Ascending aorta (tissue), 2 donors: ENCODE measurements at regions not wholly inside any gene's neighbourhood (a gene's known extent, or its start where the extent isn't known, plus 50 kb on each side); places are given as distances from the start of the nearest gene placed in this dataset.

Experiments
- DNase-seq, 2 donors: peaks; one replicate each; pipeline ENCODE4 v3.0.0-alpha.2; 2019; ENCODE audit warnings: low spot score in 2 of 2
- H3K27ac ChIP-seq, 2 donors: fragments of 200-600 bp; sonication (generic); one replicate each; pipeline ENCODE4 v1.5.1; 2016 to 2017; ENCODE audit warnings: mild to moderate bottlenecking in 1 of 2
- H3K27me3 ChIP-seq: fragments of 200-600 bp; sonication (generic); one replicate; pipeline ENCODE4 v1.5.1; 2017
- H3K36me3 ChIP-seq, 2 donors: fragments of 200-600 bp; sonication (generic); one replicate each; pipeline ENCODE4 v1.5.1; 2016
- H3K4me1 ChIP-seq, 2 donors: fragments of 200-600 bp; sonication (generic); one replicate each; pipeline ENCODE4 v1.5.1; 2016 to 2017; ENCODE audit warnings: mild to moderate bottlenecking in 1 of 2
- H3K4me3 ChIP-seq, 2 donors: fragments of 200-600 bp; sonication (generic); one replicate each; pipeline ENCODE4 v1.5.1; 2016 to 2017; ENCODE audit warnings: mild to moderate bottlenecking in 1 of 2
- H3K9me3 ChIP-seq, 2 donors: fragments of 200-600 bp; sonication (generic); one replicate each; pipeline ENCODE4 v1.5.1; 2016
- intact Hi-C: fragments of 100-400 bp; cut with DNase I; formaldehyde crosslinking; loops from one replicate; pipeline ENCODE4 v1.15.1; 2023
- TF ChIP-seq, protein P1 (sequence below), 3 experiments: fragments of 200-600 bp in 2 of 3; fragments of 450-650 bp in 1 of 3; sonication (generic) in 2 of 3; IDR thresholded peaks; one replicate each; pipeline ENCODE4 v1.5.1; 2016 to 2019; ENCODE audit warnings: antibody characterized with exemption in 3 of 3, mild to moderate bottlenecking in 1 of 3, moderate library complexity in 1 of 3

DNA sequence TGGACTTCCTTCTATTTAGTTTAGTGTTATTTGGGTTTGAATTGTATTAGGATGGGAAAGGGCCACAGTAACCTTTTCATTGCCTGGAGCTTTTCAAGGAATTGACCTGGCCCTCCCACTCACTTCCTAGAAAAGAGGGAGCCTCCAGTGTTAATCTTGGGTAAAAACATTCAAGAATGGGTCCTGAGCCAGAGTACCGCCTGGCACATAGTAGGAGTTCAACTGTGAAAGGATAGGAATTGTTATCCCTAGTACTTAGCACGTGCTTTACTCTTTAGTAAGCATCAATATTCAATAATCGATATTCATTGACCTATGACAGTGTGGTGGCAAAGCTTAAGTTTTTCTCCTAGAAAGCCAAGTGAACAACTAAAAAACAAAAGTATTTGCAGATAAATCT, 179.9 kb downstream of the IRS1 start:
- Histone ChIP-seq H3K36me3 (no peaks in the 10 kb centered on the region), H3K27me3 (no peaks in the 10 kb centered on the region), H3K9me3 (no peaks in the 10 kb centered on the region), H3K4me1 (no peaks in the 10 kb centered on the region), H3K4me3 (no peak overlapping the region), H3K27ac (no peak overlapping the region)
- intact Hi-C loops, result no loop called here
- no peak for DNase-seq
- TF ChIP-seq, protein P1, sequence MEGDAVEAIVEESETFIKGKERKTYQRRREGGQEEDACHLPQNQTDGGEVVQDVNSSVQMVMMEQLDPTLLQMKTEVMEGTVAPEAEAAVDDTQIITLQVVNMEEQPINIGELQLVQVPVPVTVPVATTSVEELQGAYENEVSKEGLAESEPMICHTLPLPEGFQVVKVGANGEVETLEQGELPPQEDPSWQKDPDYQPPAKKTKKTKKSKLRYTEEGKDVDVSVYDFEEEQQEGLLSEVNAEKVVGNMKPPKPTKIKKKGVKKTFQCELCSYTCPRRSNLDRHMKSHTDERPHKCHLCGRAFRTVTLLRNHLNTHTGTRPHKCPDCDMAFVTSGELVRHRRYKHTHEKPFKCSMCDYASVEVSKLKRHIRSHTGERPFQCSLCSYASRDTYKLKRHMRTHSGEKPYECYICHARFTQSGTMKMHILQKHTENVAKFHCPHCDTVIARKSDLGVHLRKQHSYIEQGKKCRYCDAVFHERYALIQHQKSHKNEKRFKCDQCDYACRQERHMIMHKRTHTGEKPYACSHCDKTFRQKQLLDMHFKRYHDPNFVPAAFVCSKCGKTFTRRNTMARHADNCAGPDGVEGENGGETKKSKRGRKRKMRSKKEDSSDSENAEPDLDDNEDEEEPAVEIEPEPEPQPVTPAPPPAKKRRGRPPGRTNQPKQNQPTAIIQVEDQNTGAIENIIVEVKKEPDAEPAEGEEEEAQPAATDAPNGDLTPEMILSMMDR (IDR thresholded peaks at IDR 0.05), result no peak

DNA sequence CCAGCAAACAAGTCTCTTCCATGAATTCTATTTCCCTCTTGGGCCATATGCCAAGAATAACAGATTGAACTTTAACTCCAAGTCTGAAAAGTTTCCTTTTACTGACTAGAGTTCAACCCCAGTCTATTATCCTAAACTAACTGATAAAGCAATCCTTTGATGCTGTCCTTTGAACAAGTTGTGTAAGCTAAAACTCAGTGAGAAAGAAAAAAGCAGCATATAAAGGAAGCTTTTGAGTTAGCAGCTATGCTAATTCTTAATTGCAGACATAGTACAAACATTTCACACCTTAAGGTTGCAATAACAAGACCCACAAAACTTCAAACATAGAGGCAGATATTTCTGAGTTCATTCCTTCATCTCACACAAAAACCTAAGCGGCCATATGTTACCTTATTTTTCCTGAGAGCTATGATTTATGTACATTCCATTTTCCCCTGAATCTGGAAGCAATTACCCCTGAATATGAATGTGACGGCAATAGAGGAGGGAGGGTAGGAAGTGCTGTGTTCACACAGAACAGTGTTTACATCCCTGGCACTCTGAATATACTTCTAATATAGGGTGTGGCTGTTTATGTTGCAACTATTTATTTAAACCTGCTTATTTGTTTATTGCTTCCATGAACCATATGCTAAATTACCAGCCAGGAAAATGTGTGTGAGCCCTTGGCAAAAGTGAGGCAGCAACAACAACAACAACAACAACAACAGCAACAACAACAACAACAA, 180.6 kb downstream of the IRS1 start:
- H3K27me3 ChIP-seq, result no peaks in the 10 kb centered on the region
- TF ChIP-seq, protein P1 (IDR thresholded peaks at IDR 0.05), result no peak
- H3K4me3 ChIP-seq, result no peak overlapping the region
- H3K36me3 ChIP-seq, result no peaks in the 10 kb centered on the region
- no peaks in the 10 kb centered on the region for H3K9me3 ChIP-seq
- intact Hi-C loops, result no loop called here
- H3K27ac ChIP-seq, result no peak overlapping the region
- no peak for DNase-seq
- H3K4me1 ChIP-seq, result no peaks in the 10 kb centered on the region

DNA sequence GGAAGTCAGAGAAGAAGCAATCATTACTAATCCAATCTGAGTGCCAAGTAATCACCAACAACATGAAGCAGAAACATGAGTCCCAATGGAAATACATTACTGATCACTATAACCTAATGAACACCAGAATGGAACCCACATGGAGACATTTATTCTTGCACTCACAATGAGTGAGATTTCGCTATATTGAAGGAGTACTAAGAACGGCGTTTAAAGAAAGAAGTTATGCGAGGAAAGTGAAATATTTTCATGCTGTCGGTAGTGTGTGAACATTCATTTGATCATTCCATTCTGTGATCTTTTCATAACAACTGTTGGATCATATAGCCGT, 181.1 kb downstream of the IRS1 start:
- Histone ChIP-seq H3K9me3 (no peaks in the 10 kb centered on the region), H3K4me3 (no peak overlapping the region), H3K4me1 (no peaks in the 10 kb centered on the region), H3K27me3 (no peaks in the 10 kb centered on the region), H3K36me3 (no peaks in the 10 kb centered on the region), H3K27ac (no peak overlapping the region)
- TF ChIP-seq, protein P1 (IDR thresholded peaks at IDR 0.05), result no peak
- DNase-seq, result no peak
- intact Hi-C loops, result no loop called here

GRCh38 chr2:226615891-226616290, 183.7 kb downstream of the IRS1 start:
- Histone ChIP-seq H3K4me1 (peaks cover 0 to 10% of the 10 kb centered on the region in 2 donors), H3K27me3 (no peaks in the 10 kb centered on the region), H3K9me3 (no peaks in the 10 kb centered on the region), H3K27ac (no peak overlapping the region), H3K36me3 (no peaks in the 10 kb centered on the region), H3K4me3 (no peak overlapping the region)
- TF ChIP-seq, protein P1 (IDR thresholded peaks at IDR 0.05), result no peak
- intact Hi-C loops, result no loop called here
- DNase-seq, result no peak

DNA sequence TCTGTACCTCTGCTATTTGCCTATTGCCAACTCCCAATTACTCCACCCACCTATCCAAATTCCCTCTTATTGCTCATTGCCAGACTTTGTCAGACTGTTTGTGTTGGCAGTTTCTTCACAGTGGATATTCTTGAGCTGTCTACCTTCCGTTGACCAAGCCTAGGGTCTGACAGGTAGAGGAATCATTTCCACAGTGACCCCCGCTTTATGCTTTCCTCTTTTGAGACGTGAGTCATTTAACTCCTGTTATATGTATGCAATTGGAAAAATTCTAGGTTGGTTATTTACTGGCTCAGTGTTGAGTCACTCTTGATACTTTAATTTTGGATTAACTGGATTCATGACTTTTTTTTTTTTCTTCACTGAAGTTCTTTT, 187.7 kb downstream of the IRS1 start:
- TF ChIP-seq, protein P1 (IDR thresholded peaks at IDR 0.05), result no peak
- Histone ChIP-seq H3K9me3 (no peaks in the 10 kb centered on the region), H3K4me3 (no peak overlapping the region), H3K36me3 (no peaks in the 10 kb centered on the region), H3K27me3 (no peaks in the 10 kb centered on the region), H3K4me1 (peaks cover 0 to 10% of the 10 kb centered on the region in 2 donors), H3K27ac (peak overlapping the region; percentile 38 to 57)
- intact Hi-C loops, result loop anchor here (5.0 kb wide), 1 partner anchor 50 kb away; no protein-coding TSS in a partner anchor
- DNase-seq, result no peak
